ENCODE measurements at regions not wholly inside any gene's neighbourhood (a gene's known extent, or its start where the extent isn't known, plus 50 kb on each side); places are given as distances from the start of the nearest gene placed in this dataset.
A peak's percentile ranks its signal among the peaks of the same experiment; 100 is the strongest.

DNA sequence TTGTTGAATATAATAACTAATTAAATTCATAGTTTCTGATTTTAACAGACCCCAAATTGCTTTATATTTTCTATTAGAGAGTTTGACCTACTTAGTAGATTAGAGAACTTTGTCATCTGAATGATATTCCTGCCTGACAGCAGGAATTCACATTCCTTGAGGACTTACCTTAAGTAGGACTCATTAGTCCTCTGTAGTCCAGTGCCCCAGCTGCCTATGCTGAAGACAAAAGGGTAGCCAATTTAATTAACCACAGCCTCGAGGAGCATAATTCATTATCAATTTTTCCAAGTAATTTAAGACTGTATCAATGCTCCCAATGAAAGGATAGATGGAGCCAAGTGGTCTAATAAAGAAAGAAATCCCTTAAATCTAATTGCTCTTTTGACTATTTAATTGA, 1405.0 kb upstream of the IGFBP7 start:
- DNase-seq = peak; percentile 48
- no CpG with 5 or more reads among the region's 1 CpG for WGBS (ENCODE audit: extremely low coverage, insufficient coverage, low lambda C conversion rate)
- no peak overlapping the region for H3K18ac ChIP-seq (ENCODE audit: low read length)
- H3K4me2 ChIP-seq (ENCODE audit: low read length) = no peak overlapping the region
- H3K79me2 ChIP-seq (ENCODE audit: control insufficient read depth, insufficient read depth, low read length) = no peaks in the 10 kb centered on the region
- H3K4me3 ChIP-seq (ENCODE audit: low read length) = no peak overlapping the region
- no peak overlapping the region for H2AK5ac ChIP-seq (ENCODE audit: low read length)
- H3K79me1 ChIP-seq (ENCODE audit: low read length) = no peaks in the 10 kb centered on the region
- no peaks in the 10 kb centered on the region for H3K4me1 ChIP-seq (ENCODE audit: control insufficient read depth, low read depth, low read length)
- no peak overlapping the region for H2BK5ac ChIP-seq (ENCODE audit: low read length)
- no peak overlapping the region for H3K4ac ChIP-seq (ENCODE audit: low read depth, low read length)
- no peak overlapping the region for H3K56ac ChIP-seq (ENCODE audit: low read length)
- no peak overlapping the region for H3K9ac ChIP-seq (ENCODE audit: low read length)
- no peak overlapping the region for H4K8ac ChIP-seq (ENCODE audit: low read depth, low read length)
- no peak overlapping the region for H2BK120ac ChIP-seq (ENCODE audit: low read depth, low read length)
- H3K27me3 ChIP-seq (ENCODE audit: insufficient read depth, low read length, poor library complexity) = no peaks in the 10 kb centered on the region
- no peak overlapping the region for H4K5ac ChIP-seq (ENCODE audit: low read length)
- H3K36me3 ChIP-seq (ENCODE audit: control insufficient read depth, insufficient read depth, low read length) = no peaks in the 10 kb centered on the region
- H3K27ac ChIP-seq (ENCODE audit: low read depth, low read length) = no peak overlapping the region
- no peak overlapping the region for H2BK15ac ChIP-seq (replicated peaks; ENCODE audit: low read depth)
- no peak overlapping the region for H3K23ac ChIP-seq (ENCODE audit: low read length)

DNA sequence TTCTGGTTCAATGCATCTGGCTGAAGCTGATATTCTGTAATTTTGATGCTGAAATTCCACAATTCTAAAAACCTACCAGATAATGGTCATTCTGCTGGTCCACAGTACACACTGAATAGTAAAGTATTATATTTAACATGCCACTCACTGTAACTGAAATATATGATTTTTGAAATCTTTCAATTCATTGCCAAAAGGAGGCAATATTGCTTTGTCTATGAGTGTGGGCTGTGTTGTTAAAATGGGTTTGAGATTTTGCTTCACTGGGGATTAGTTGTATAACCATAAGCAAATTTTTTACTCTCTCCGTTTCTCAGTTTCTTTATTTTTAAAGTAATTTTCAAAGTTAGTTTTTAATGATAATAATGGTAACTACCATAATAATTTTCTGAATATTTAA, 1404.1 kb upstream of the IGFBP7 start:
- Histone ChIP-seq H3K9ac (ENCODE audit: low read length) (no peak overlapping the region), H3K27me3 (ENCODE audit: insufficient read depth, low read length, poor library complexity) (no peaks in the 10 kb centered on the region), H3K4me3 (ENCODE audit: low read length) (no peak overlapping the region)

DNA sequence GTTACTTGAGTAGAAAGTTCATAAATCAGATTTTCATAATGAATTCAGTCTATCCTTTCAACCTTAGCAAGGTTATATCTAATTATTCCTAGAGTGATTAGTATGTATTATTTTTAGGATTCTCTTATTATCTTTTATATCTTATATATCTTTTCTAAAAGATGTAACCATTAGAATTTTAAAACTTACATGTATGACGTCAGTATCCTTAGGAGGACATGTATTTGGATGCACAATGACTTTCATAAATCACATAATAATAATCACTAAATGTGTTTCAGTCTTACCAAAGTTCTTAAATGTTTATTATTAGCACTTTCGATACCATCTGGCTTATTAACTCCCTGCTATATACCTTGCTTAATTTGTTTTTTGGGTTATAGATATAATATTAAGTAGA, 1400.5 kb upstream of the IGFBP7 start:
- no peak overlapping the region for H3K23ac ChIP-seq (ENCODE audit: low read length)
- no peak overlapping the region for H3K4ac ChIP-seq (ENCODE audit: low read depth, low read length)
- no peak overlapping the region for H4K8ac ChIP-seq (ENCODE audit: low read depth, low read length)
- no CpG with 5 or more reads among the region's 2 CpGs for WGBS (ENCODE audit: extremely low coverage, insufficient coverage, low lambda C conversion rate)
- no peak overlapping the region for H3K9ac ChIP-seq (ENCODE audit: low read length)
- no peak overlapping the region for H3K27ac ChIP-seq (ENCODE audit: low read depth, low read length)
- H2BK15ac ChIP-seq (replicated peaks; ENCODE audit: low read depth) = no peak overlapping the region
- H3K79me2 ChIP-seq (ENCODE audit: control insufficient read depth, insufficient read depth, low read length) = no peaks in the 10 kb centered on the region
- H2BK120ac ChIP-seq (ENCODE audit: low read depth, low read length) = no peak overlapping the region
- no peaks in the 10 kb centered on the region for H3K27me3 ChIP-seq (ENCODE audit: insufficient read depth, low read length, poor library complexity)
- H3K18ac ChIP-seq (ENCODE audit: low read length) = no peak overlapping the region
- H3K4me1 ChIP-seq (ENCODE audit: control insufficient read depth, low read depth, low read length) = no peaks in the 10 kb centered on the region
- H2BK5ac ChIP-seq (ENCODE audit: low read length) = no peak overlapping the region
- no peak overlapping the region for H3K4me3 ChIP-seq (ENCODE audit: low read length)
- H3K56ac ChIP-seq (ENCODE audit: low read length) = no peak overlapping the region
- no peaks in the 10 kb centered on the region for H3K79me1 ChIP-seq (ENCODE audit: low read length)
- H3K4me2 ChIP-seq (ENCODE audit: low read length) = no peak overlapping the region
- H4K5ac ChIP-seq (ENCODE audit: low read length) = no peak overlapping the region
- DNase-seq = no peak
- no peak overlapping the region for H2AK5ac ChIP-seq (ENCODE audit: low read length)
- no peaks in the 10 kb centered on the region for H3K36me3 ChIP-seq (ENCODE audit: control insufficient read depth, insufficient read depth, low read length)

More for the DNA sequence above, 1404.1 kb upstream of the IGFBP7 start:
- Histone ChIP-seq H3K23ac (ENCODE audit: low read length) (no peak overlapping the region), H3K36me3 (ENCODE audit: control insufficient read depth, insufficient read depth, low read length) (no peaks in the 10 kb centered on the region), H3K56ac (ENCODE audit: low read length) (no peak overlapping the region), H2BK15ac (replicated peaks; ENCODE audit: low read depth) (no peak overlapping the region), H2BK120ac (ENCODE audit: low read depth, low read length) (no peak overlapping the region), H4K8ac (ENCODE audit: low read depth, low read length) (no peak overlapping the region), H3K79me1 (ENCODE audit: low read length) (no peaks in the 10 kb centered on the region), H3K4me2 (ENCODE audit: low read length) (no peak overlapping the region), H3K79me2 (ENCODE audit: control insufficient read depth, insufficient read depth, low read length) (no peaks in the 10 kb centered on the region), H2AK5ac (ENCODE audit: low read length) (no peak overlapping the region), H3K18ac (ENCODE audit: low read length) (no peak overlapping the region), H4K5ac (ENCODE audit: low read length) (no peak overlapping the region), H3K27ac (ENCODE audit: low read depth, low read length) (no peak overlapping the region), H3K4ac (ENCODE audit: low read depth, low read length) (no peak overlapping the region), H2BK5ac (ENCODE audit: low read length) (no peak overlapping the region), H3K4me1 (ENCODE audit: control insufficient read depth, low read depth, low read length) (no peaks in the 10 kb centered on the region)
- no CpG with 5 or more reads among the region's 1 CpG for WGBS (ENCODE audit: extremely low coverage, insufficient coverage, low lambda C conversion rate)
- DNase-seq = no peak

DNA sequence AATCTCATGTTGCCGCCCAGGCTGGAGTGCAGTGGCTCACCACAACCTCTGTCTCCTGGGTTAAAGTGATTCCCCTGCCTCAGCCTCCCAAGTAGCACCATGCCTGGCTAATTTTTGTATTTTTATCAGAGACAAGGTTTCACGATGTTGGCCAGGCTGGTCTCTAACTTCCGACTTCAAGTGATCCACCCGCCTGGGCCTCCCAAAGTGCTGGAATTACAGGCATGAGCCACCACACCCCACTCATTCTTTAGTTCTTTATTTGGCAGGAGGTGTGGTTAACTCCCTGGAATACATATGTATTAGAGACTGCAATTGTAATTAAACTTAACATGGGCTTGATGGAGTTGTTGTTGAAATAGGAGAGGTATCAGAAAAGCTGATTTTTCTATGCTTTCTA, 1396.9 kb upstream of the IGFBP7 start:
- no peak overlapping the region for H2BK120ac ChIP-seq (ENCODE audit: low read depth, low read length)

DNA sequence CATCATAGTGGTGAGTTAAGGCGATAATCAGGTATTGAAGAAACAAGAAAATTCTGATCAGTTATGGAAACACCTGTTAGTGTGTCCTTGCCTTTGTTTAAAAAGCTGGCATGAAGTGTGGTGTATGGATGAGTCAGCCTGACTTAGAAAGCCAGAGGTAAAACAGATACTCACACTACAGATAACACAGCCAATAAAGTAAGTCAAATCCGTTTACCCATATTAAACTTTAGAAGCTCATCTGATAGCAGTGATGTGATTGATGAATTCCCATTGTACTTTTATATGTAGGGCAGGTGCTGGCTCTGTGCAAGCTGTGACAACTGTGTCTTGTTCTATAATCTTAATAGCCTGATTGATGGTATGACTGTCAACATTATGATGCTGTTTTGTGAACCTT, 1392.7 kb upstream of the IGFBP7 start:
- H4K8ac ChIP-seq (ENCODE audit: low read depth, low read length) = no peak overlapping the region
- H2BK5ac ChIP-seq (ENCODE audit: low read length) = no peak overlapping the region
- H3K79me1 ChIP-seq (ENCODE audit: low read length) = no peaks in the 10 kb centered on the region
- no peak for DNase-seq
- H3K27me3 ChIP-seq (ENCODE audit: insufficient read depth, low read length, poor library complexity) = no peaks in the 10 kb centered on the region
- no peak overlapping the region for H3K4ac ChIP-seq (ENCODE audit: low read depth, low read length)
- no peak overlapping the region for H4K5ac ChIP-seq (ENCODE audit: low read length)
- H3K27ac ChIP-seq (ENCODE audit: low read depth, low read length) = no peak overlapping the region
- H2BK120ac ChIP-seq (ENCODE audit: low read depth, low read length) = no peak overlapping the region
- H3K56ac ChIP-seq (ENCODE audit: low read length) = no peak overlapping the region
- H3K4me3 ChIP-seq (ENCODE audit: low read length) = no peak overlapping the region
- H3K79me2 ChIP-seq (ENCODE audit: control insufficient read depth, insufficient read depth, low read length) = no peaks in the 10 kb centered on the region
- H3K18ac ChIP-seq (ENCODE audit: low read length) = no peak overlapping the region
- H3K9ac ChIP-seq (ENCODE audit: low read length) = no peak overlapping the region
- no peak overlapping the region for H3K23ac ChIP-seq (ENCODE audit: low read length)
- no peak overlapping the region for H2BK15ac ChIP-seq (replicated peaks; ENCODE audit: low read depth)
- H2AK5ac ChIP-seq (ENCODE audit: low read length) = no peak overlapping the region
- WGBS (ENCODE audit: extremely low coverage, insufficient coverage, low lambda C conversion rate) = no CpG with 5 or more reads among the region's 2 CpGs
- no peak overlapping the region for H3K4me2 ChIP-seq (ENCODE audit: low read length)
- no peaks in the 10 kb centered on the region for H3K36me3 ChIP-seq (ENCODE audit: control insufficient read depth, insufficient read depth, low read length)
- H3K4me1 ChIP-seq (ENCODE audit: control insufficient read depth, low read depth, low read length) = no peaks in the 10 kb centered on the region

More for the DNA sequence above, 1396.9 kb upstream of the IGFBP7 start:
- no CpG with 5 or more reads among the region's 4 CpGs for WGBS (ENCODE audit: extremely low coverage, insufficient coverage, low lambda C conversion rate)
- no peak overlapping the region for H3K23ac ChIP-seq (ENCODE audit: low read length)
- H3K79me2 ChIP-seq (ENCODE audit: control insufficient read depth, insufficient read depth, low read length) = no peaks in the 10 kb centered on the region
- H2BK5ac ChIP-seq (ENCODE audit: low read length) = no peak overlapping the region
- no peaks in the 10 kb centered on the region for H3K4me1 ChIP-seq (ENCODE audit: control insufficient read depth, low read depth, low read length)
- no peaks in the 10 kb centered on the region for H3K79me1 ChIP-seq (ENCODE audit: low read length)
- H3K27ac ChIP-seq (ENCODE audit: low read depth, low read length) = no peak overlapping the region
- H3K4me3 ChIP-seq (ENCODE audit: low read length) = no peak overlapping the region
- no peaks in the 10 kb centered on the region for H3K36me3 ChIP-seq (ENCODE audit: control insufficient read depth, insufficient read depth, low read length)
- H3K18ac ChIP-seq (ENCODE audit: low read length) = no peak overlapping the region
- no peak overlapping the region for H3K9ac ChIP-seq (ENCODE audit: low read length)
- no peak overlapping the region for H2BK15ac ChIP-seq (replicated peaks; ENCODE audit: low read depth)
- no peak overlapping the region for H4K8ac ChIP-seq (ENCODE audit: low read depth, low read length)
- H3K4ac ChIP-seq (ENCODE audit: low read depth, low read length) = no peak overlapping the region
- DNase-seq = peak; percentile 60
- H2AK5ac ChIP-seq (ENCODE audit: low read length) = no peak overlapping the region
- H3K4me2 ChIP-seq (ENCODE audit: low read length) = no peak overlapping the region
- H3K27me3 ChIP-seq (ENCODE audit: insufficient read depth, low read length, poor library complexity) = no peaks in the 10 kb centered on the region
- no peak overlapping the region for H3K56ac ChIP-seq (ENCODE audit: low read length)
- no peak overlapping the region for H4K5ac ChIP-seq (ENCODE audit: low read length)

DNA sequence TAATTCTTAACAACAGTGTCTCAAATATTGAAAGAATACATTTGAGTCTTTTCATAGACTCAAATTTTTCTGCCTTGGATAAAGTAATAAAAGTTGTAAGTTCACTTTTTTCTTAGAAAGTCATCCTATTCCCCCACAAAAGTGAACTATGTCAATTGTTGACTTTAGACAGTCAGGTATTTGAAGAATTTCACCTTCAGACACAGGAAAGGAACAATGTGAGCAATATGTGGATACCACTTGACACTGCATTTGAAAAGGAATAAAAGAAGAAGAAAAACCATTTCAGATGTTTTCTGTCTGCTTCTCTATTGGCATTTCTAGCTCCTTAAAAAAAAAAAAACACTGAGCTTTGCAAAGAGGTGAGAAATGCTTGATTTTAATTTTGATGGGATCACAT, 1389.0 kb upstream of the IGFBP7 start:
- peak; percentile 39 for DNase-seq
- Histone ChIP-seq H3K23ac (ENCODE audit: low read length) (no peak overlapping the region), H3K4ac (ENCODE audit: low read depth, low read length) (no peak overlapping the region), H3K27me3 (ENCODE audit: insufficient read depth, low read length, poor library complexity) (no peaks in the 10 kb centered on the region), H3K79me2 (ENCODE audit: control insufficient read depth, insufficient read depth, low read length) (no peaks in the 10 kb centered on the region), H3K4me3 (ENCODE audit: low read length) (no peak overlapping the region), H2BK120ac (ENCODE audit: low read depth, low read length) (no peak overlapping the region), H2BK15ac (replicated peaks; ENCODE audit: low read depth) (no peak overlapping the region), H3K56ac (ENCODE audit: low read length) (no peak overlapping the region), H3K27ac (ENCODE audit: low read depth, low read length) (no peak overlapping the region), H3K4me1 (ENCODE audit: control insufficient read depth, low read depth, low read length) (no peaks in the 10 kb centered on the region), H3K36me3 (ENCODE audit: control insufficient read depth, insufficient read depth, low read length) (no peaks in the 10 kb centered on the region), H4K8ac (ENCODE audit: low read depth, low read length) (no peak overlapping the region), H4K5ac (ENCODE audit: low read length) (no peak overlapping the region), H3K18ac (ENCODE audit: low read length) (no peak overlapping the region), H2BK5ac (ENCODE audit: low read length) (no peak overlapping the region), H3K9ac (ENCODE audit: low read length) (no peak overlapping the region), H2AK5ac (ENCODE audit: low read length) (no peak overlapping the region), H3K4me2 (ENCODE audit: low read length) (no peak overlapping the region), H3K79me1 (ENCODE audit: low read length) (no peaks in the 10 kb centered on the region)

Measured in mesendoderm (in vitro differentiated cells).